HG02840 (cell line): ENCODE measurements at regions not wholly inside any gene's neighbourhood (a gene's known extent, or its start where the extent isn't known, plus 50 kb on each side); places are given as distances from the start of the nearest gene placed in this dataset.
"Not testable (repeated sequence)": the region's sequence is repeated elsewhere in the genome, so short reads cannot be mapped to it uniquely, and the experiment has no call there.

Source experiments
- ATAC-seq: cut with Tn5 transposase; IDR thresholded peaks from one replicate; pipeline ENCODE4 v1.9.1; 2021; ENCODE audit warnings: mild to moderate bottlenecking, moderate library complexity, moderate number of reproducible peaks; ENCODE audit not compliant: unreplicated experiment, low FRiP score

GRCh38 chr4:13678186-13678924 lies 50.8 kb upstream of the BOD1L1 start:
- ATAC-seq = no peak

- no peak for ATAC-seq
These were observed 54.0 kb upstream of the BOD1L1 start for GRCh38 chr4:13681570-13681969.

GRCh38 chr4:13694256-13694655 lies 66.7 kb upstream of the BOD1L1 start:
- no peak for ATAC-seq

- ATAC-seq = no peak
These were observed 70.8 kb upstream of the BOD1L1 start for GRCh38 chr4:13698296-13698695.

GRCh38 chr4:13700021-13700857 lies 72.7 kb upstream of the BOD1L1 start:
- no peak for ATAC-seq

GRCh38 chr4:13700858-13701140 lies 73.3 kb upstream of the BOD1L1 start:
- ATAC-seq = not testable (repeated sequence)

GRCh38 chr4:13701937-13702446 lies 74.5 kb upstream of the BOD1L1 start:
- no peak for ATAC-seq

- ATAC-seq = no peak
These were observed 75.6 kb upstream of the BOD1L1 start for GRCh38 chr4:13703096-13703495.

GRCh38 chr4:13704035-13704434 lies 76.5 kb upstream of the BOD1L1 start:
- no peak for ATAC-seq

GRCh38 chr4:13704761-13705160 lies 77.2 kb upstream of the BOD1L1 start:
- ATAC-seq = no peak

GRCh38 chr4:13705521-13706041 lies 78.1 kb upstream of the BOD1L1 start:
- ATAC-seq = no peak

GRCh38 chr4:13706120-13706519 lies 78.6 kb upstream of the BOD1L1 start:
- ATAC-seq = no peak

- no peak for ATAC-seq
These were observed 79.2 kb upstream of the BOD1L1 start for GRCh38 chr4:13706716-13707115.

GRCh38 chr4:13710246-13710885 lies 82.8 kb upstream of the BOD1L1 start:
- no peak for ATAC-seq

- no peak for ATAC-seq
These were observed 83.8 kb upstream of the BOD1L1 start for GRCh38 chr4:13711233-13711785.

- no peak for ATAC-seq
These were observed 94.4 kb upstream of the BOD1L1 start for GRCh38 chr4:13721894-13722293.

GRCh38 chr4:13722649-13723048 lies 95.1 kb upstream of the BOD1L1 start:
- no peak for ATAC-seq

- ATAC-seq = no peak
These were observed 101.2 kb upstream of the BOD1L1 start for GRCh38 chr4:13728761-13729160.

- no peak for ATAC-seq
These were observed 103.5 kb upstream of the BOD1L1 start for GRCh38 chr4:13731019-13731418.

- ATAC-seq = no peak
These were observed 106.3 kb upstream of the BOD1L1 start for GRCh38 chr4:13733817-13734216.

GRCh38 chr4:13750594-13750993 lies 123.1 kb upstream of the BOD1L1 start:
- no peak for ATAC-seq
